HUES64 (cell line): ENCODE measurements at regions not wholly inside any gene's neighbourhood (a gene's known extent, or its start where the extent isn't known, plus 50 kb on each side); places are given as distances from the start of the nearest gene placed in this dataset.
"Not testable (repeated sequence)": the region's sequence is repeated elsewhere in the genome, so short reads cannot be mapped to it uniquely, and the experiment has no call there.

Source experiments
- H3K27ac ChIP-seq: 2 replicates; pipeline ENCODE4 v1.7.0; 2013; ENCODE audit warnings: low read depth, low read length, inconsistent platforms
- H3K27me3 ChIP-seq: 2 replicates; pipeline ENCODE4 v1.6.1; 2013; ENCODE audit warnings: mild to moderate bottlenecking, low read length; ENCODE audit not compliant: insufficient read depth
- H3K36me3 ChIP-seq: 2 replicates; pipeline ENCODE4 v1.6.1; 2013; ENCODE audit warnings: mild to moderate bottlenecking, low read length; ENCODE audit not compliant: insufficient read depth
- H3K4me1 ChIP-seq: 2 replicates; pipeline ENCODE4 v1.6.1; 2013; ENCODE audit warnings: mild to moderate bottlenecking, low read length, moderate library complexity; ENCODE audit not compliant: insufficient read depth
- H3K4me3 ChIP-seq: 2 replicates; pipeline ENCODE4 v1.5.1; 2013; ENCODE audit warnings: mild to moderate bottlenecking, low read length, moderate library complexity
- H3K9ac ChIP-seq: 2 replicates; pipeline ENCODE4 v1.6.1; 2013; ENCODE audit warnings: mild to moderate bottlenecking, low read depth, low read length
- H3K9me3 ChIP-seq: 2 replicates; pipeline ENCODE4 v1.6.1; 2013; ENCODE audit warnings: low read depth, low read length; ENCODE audit not compliant: insufficient read depth
- WGBS: fragments of 150-250, 120-280 bp; methylation state at CpG from one replicate; pipeline ENCODE4 v1.1.7; 2013; ENCODE audit warnings: missing lambda C conversion rate; 5-methylcytosine and 5-hydroxymethylcytosine counted together

GRCh38 chr7:97234494-97234893 lies 117.0 kb downstream of the SDHAF3 start:
- peaks cover 24% of the 10 kb centered on the region for H3K9me3 ChIP-seq
- WGBS = 81% methylated on average over 7 of the region's 7 CpGs
- H3K27ac ChIP-seq, H3K36me3 ChIP-seq, H3K27me3 ChIP-seq, H3K9ac ChIP-seq, H3K4me3 ChIP-seq, H3K4me1 ChIP-seq: not testable (repeated sequence)

GRCh38 chr7:97246317-97246716 lies 128.8 kb downstream of the SDHAF3 start:
- Histone ChIP-seq H3K27ac (no peak overlapping the region), H3K4me3 (no peak overlapping the region), H3K9me3 (peaks cover 6% of the 10 kb centered on the region; the same call in 1 of the 2 replicates), H3K9ac (no peak overlapping the region), H3K36me3 (no peaks in the 10 kb centered on the region), H3K27me3 (no peaks in the 10 kb centered on the region), H3K4me1 (no peaks in the 10 kb centered on the region)
- WGBS = 84% methylated on average over 2 of the region's 2 CpGs

DNA sequence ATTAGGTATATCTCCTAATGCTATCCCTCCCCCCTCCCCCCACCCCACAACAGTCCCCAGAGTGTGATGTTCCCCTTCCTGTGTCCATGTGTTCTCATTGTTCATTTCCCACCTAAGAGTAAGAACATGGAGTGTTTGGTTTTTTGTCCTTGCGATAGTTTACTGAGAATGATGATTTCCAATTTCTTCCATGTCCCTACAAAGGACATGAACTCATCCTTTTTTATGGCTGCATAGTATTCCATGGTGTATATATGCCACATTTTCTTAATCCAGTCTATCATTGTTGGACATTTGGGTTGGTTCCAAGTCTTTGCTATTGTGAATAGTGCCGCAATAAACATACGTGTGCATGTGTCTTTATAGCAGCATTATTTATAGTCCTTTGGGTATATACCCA lies 140.7 kb downstream of the SDHAF3 start:
- WGBS = no CpG with 5 or more reads among the region's 3 CpGs
- not testable (repeated sequence) for H3K4me1 ChIP-seq, H3K27ac ChIP-seq, H3K36me3 ChIP-seq, H3K27me3 ChIP-seq, H3K9ac ChIP-seq, H3K4me3 ChIP-seq, H3K9me3 ChIP-seq

GRCh38 chr7:97269741-97270140 lies 152.2 kb downstream of the SDHAF3 start:
- Histone ChIP-seq H3K9ac (no peak overlapping the region), H3K4me3 (no peak overlapping the region), H3K36me3 (no peaks in the 10 kb centered on the region), H3K9me3 (no peaks in the 10 kb centered on the region), H3K4me1 (peaks cover 28% of the 10 kb centered on the region), H3K27me3 (no peaks in the 10 kb centered on the region), H3K27ac (no peak overlapping the region)

DNA sequence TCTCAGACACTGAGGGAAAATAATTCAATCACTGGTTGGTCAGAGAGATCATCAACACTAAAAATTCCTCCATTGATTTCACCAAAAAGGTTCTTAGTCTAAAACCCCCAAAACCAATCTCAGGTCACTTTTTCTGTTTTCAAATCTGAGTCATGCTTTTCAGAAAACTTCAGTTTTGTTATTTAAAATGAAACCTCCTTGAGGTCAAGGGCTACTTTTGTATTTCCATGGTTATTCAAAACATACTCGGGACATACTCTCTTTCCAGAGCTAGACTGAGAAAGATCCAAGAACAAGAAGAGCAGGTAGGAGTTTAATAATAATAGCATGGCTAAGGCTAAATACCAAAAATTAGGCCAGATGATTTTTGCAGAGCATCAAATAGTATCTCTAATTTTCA lies 152.8 kb downstream of the SDHAF3 start:
- Histone ChIP-seq H3K36me3 (no peaks in the 10 kb centered on the region), H3K27me3 (no peaks in the 10 kb centered on the region), H3K9ac (no peak overlapping the region), H3K4me3 (no peak overlapping the region), H3K9me3 (no peaks in the 10 kb centered on the region), H3K27ac (no peak overlapping the region), H3K4me1 (peaks cover 28% of the 10 kb centered on the region)
- 100% methylated on average over 1 of the region's 1 CpG for WGBS

GRCh38 chr7:97271619-97272018 lies 154.1 kb downstream of the SDHAF3 start:
- no peaks in the 10 kb centered on the region for H3K36me3 ChIP-seq
- H3K27ac ChIP-seq = no peak overlapping the region
- peaks cover 28% of the 10 kb centered on the region for H3K4me1 ChIP-seq
- 82% methylated on average over 4 of the region's 4 CpGs for WGBS
- no peak overlapping the region for H3K4me3 ChIP-seq
- no peaks in the 10 kb centered on the region for H3K27me3 ChIP-seq
- H3K9me3 ChIP-seq = no peaks in the 10 kb centered on the region
- H3K9ac ChIP-seq = no peak overlapping the region

DNA sequence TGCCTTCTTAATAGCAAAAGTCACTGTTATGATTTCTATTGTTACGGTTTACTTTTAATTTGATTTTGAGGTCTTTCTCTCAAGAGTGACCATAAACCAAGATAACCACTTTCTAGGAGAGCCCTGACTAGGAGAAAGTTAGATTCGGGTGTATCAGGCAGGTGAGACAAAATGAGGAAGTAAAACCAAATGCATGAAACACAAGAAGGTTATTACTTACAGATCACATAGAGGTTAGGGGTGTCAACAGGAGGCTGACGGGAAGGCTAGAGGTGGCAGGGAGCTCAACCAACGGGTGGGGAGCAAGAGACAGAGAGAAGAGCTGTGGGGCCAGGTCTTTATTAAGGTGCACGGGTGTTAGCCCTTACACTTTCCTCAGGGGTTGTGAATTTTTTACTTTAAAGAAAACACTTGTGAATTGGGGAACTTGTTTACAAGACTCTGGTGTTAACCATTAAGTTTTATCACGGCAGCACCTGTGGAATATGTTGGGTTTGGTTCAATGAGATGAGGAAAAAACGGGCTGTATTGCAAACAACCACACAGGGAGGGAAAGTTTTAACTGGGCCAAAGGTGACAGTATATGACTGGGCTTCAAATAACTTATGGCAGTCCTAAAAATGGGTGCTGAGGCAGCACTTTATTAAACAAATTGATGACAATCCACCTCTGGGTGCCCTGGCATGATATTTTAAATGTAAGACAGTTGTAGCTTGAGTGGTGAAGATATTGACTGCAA lies 154.9 kb downstream of the SDHAF3 start:
- no peak overlapping the region for H3K9ac ChIP-seq
- WGBS = 91% methylated on average over 6 of the region's 7 CpGs
- no peaks in the 10 kb centered on the region for H3K9me3 ChIP-seq
- H3K27ac ChIP-seq = no peak overlapping the region
- H3K4me3 ChIP-seq = no peak overlapping the region
- no peaks in the 10 kb centered on the region for H3K27me3 ChIP-seq
- no peaks in the 10 kb centered on the region for H3K36me3 ChIP-seq
- peaks cover 28% of the 10 kb centered on the region for H3K4me1 ChIP-seq

DNA sequence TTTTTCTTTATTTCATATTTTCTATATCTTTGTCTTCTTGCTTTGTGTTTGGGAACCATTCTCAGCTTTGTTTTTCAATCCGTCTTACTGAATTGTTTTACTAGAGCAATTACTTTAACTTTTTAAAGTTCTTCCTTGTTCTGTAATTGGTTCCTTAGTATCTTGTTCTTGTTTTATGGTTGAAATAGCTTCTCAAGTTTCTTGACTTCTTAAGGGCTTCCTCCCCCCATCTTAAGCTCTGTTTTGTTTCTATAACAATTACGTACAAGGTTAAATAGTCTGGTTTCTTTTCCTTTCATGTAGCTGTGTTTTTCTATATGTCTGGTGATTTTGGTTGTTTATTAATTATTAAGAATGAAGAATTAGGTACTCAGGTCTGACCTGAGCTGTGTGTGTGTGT lies 158.0 kb downstream of the SDHAF3 start:
- H3K9me3 ChIP-seq = no peaks in the 10 kb centered on the region

GRCh38 chr7:97280950-97281349 lies 163.5 kb downstream of the SDHAF3 start:
- Histone ChIP-seq H3K9ac (no peak overlapping the region), H3K27ac (no peak overlapping the region), H3K4me1 (peaks cover 8% of the 10 kb centered on the region; the same call in 1 of the 2 replicates), H3K27me3 (no peaks in the 10 kb centered on the region), H3K9me3 (no peaks in the 10 kb centered on the region), H3K36me3 (no peaks in the 10 kb centered on the region), H3K4me3 (no peak overlapping the region)
- 90% methylated on average over 5 of the region's 5 CpGs for WGBS

More for the DNA sequence above, 158.0 kb downstream of the SDHAF3 start:
- no peaks in the 10 kb centered on the region for H3K27me3 ChIP-seq
- WGBS = 100% methylated on average over 1 of the region's 2 CpGs
- H3K4me1 ChIP-seq = peaks cover 13% of the 10 kb centered on the region; the same call in 1 of the 2 replicates
- no peak overlapping the region for H3K9ac ChIP-seq
- no peak overlapping the region for H3K4me3 ChIP-seq
- H3K27ac ChIP-seq = no peak overlapping the region
- H3K36me3 ChIP-seq = no peaks in the 10 kb centered on the region

DNA sequence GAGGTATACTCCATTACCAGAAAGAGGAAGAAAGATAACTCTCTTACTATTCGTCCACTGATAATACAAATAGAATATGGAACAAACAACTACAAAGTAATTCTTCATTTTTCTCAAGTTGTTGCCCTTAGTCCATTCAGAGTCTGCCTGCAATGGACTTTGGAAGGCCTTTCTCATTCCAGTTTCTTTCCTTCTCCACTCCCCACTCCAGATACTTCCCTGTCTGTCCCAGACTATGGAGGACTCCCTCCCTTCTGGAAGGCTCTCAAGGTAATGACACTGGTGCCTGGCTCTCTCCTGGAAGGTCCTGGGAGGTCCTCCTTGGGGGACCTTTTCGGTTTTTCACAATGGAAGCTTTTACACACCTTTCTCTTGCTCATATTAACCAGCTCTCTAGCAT lies 167.8 kb downstream of the SDHAF3 start:
- no peak overlapping the region for H3K27ac ChIP-seq
- H3K4me1 ChIP-seq = peaks cover 8% of the 10 kb centered on the region; the same call in 1 of the 2 replicates
- H3K9ac ChIP-seq = no peak overlapping the region
- no peaks in the 10 kb centered on the region for H3K27me3 ChIP-seq
- 67% methylated on average over 1 of the region's 2 CpGs for WGBS
- H3K4me3 ChIP-seq = no peak overlapping the region
- no peaks in the 10 kb centered on the region for H3K9me3 ChIP-seq
- H3K36me3 ChIP-seq = no peaks in the 10 kb centered on the region

- H3K27ac ChIP-seq = no peak overlapping the region
- no peaks in the 10 kb centered on the region for H3K36me3 ChIP-seq
- 93% methylated on average over 3 of the region's 3 CpGs for WGBS
- no peaks in the 10 kb centered on the region for H3K9me3 ChIP-seq
- H3K4me1 ChIP-seq = no peaks in the 10 kb centered on the region
- H3K27me3 ChIP-seq = no peaks in the 10 kb centered on the region
- no peak overlapping the region for H3K9ac ChIP-seq
- H3K4me3 ChIP-seq = no peak overlapping the region
Measured at GRCh38 chr7:97293031-97293430, 175.5 kb downstream of the SDHAF3 start.

GRCh38 chr7:97298561-97298960 lies 181.1 kb downstream of the SDHAF3 start:
- no peak overlapping the region for H3K4me3 ChIP-seq
- H3K4me1 ChIP-seq = no peaks in the 10 kb centered on the region
- H3K9ac ChIP-seq = no peak overlapping the region
- no peaks in the 10 kb centered on the region for H3K9me3 ChIP-seq
- 91% methylated on average over 2 of the region's 2 CpGs for WGBS
- H3K27me3 ChIP-seq = no peaks in the 10 kb centered on the region
- no peaks in the 10 kb centered on the region for H3K36me3 ChIP-seq
- no peak overlapping the region for H3K27ac ChIP-seq
